ENCODE measurements at regions not wholly inside any gene's neighbourhood (a gene's known extent, or its start where the extent isn't known, plus 50 kb on each side); places are given as distances from the start of the nearest gene placed in this dataset.

GRCh38 chr7:156026076-156026600 lies 213.9 kb upstream of the SHH start:
- H3K9me3 ChIP-seq = no peaks in the 10 kb centered on the region
- WGBS = 81% methylated on average over 10 of the region's 10 CpGs
- H3K27ac ChIP-seq = no peak overlapping the region
- DNase-seq (ENCODE audit: low spot score) = no peak
- no peaks in the 10 kb centered on the region for H3K4me1 ChIP-seq (replicated peaks)
- intact Hi-C loops (cut with DNase I) = no loop called here
- no peak overlapping the region for H3K4me3 ChIP-seq
- H3K27me3 ChIP-seq (replicated peaks; ENCODE audit: insufficient read depth) = no peaks in the 10 kb centered on the region
- TF ChIP-seq POLR2AphosphoS5 (IDR thresholded peaks at IDR 0.05) (no peak), CTCF (IDR thresholded peaks at IDR 0.05) (no peak), POLR2A (IDR thresholded peaks at IDR 0.05) (no peak)
- no peaks in the 10 kb centered on the region for H3K36me3 ChIP-seq

GRCh38 chr7:156025675-156026074 lies 213.4 kb upstream of the SHH start:
- no peaks in the 10 kb centered on the region for H3K36me3 ChIP-seq
- no peaks in the 10 kb centered on the region for H3K27me3 ChIP-seq (replicated peaks; ENCODE audit: insufficient read depth)
- TF ChIP-seq CTCF (IDR thresholded peaks at IDR 0.05) = no peak
- no peak for TF ChIP-seq POLR2AphosphoS5 (IDR thresholded peaks at IDR 0.05)
- no peak for TF ChIP-seq POLR2A (IDR thresholded peaks at IDR 0.05)
- H3K4me1 ChIP-seq (replicated peaks) = no peaks in the 10 kb centered on the region
- no peak overlapping the region for H3K27ac ChIP-seq
- intact Hi-C loops (cut with DNase I) = no loop called here
- 65% methylated on average over 6 of the region's 6 CpGs for WGBS
- H3K4me3 ChIP-seq = no peak overlapping the region
- no peaks in the 10 kb centered on the region for H3K9me3 ChIP-seq
- no peak for DNase-seq (ENCODE audit: low spot score)

GRCh38 chr7:156024201-156024600 lies 211.9 kb upstream of the SHH start:
- no peak for TF ChIP-seq POLR2AphosphoS5 (IDR thresholded peaks at IDR 0.05)
- TF ChIP-seq POLR2A (IDR thresholded peaks at IDR 0.05) = no peak
- no peak for TF ChIP-seq CTCF (IDR thresholded peaks at IDR 0.05)
- H3K27ac ChIP-seq = no peak overlapping the region
- no peaks in the 10 kb centered on the region for H3K9me3 ChIP-seq
- intact Hi-C loops (cut with DNase I) = no loop called here
- 87% methylated on average over 7 of the region's 7 CpGs for WGBS
- H3K36me3 ChIP-seq = no peaks in the 10 kb centered on the region
- H3K4me3 ChIP-seq = no peak overlapping the region
- no peaks in the 10 kb centered on the region for H3K4me1 ChIP-seq (replicated peaks)
- DNase-seq (ENCODE audit: low spot score) = no peak
- H3K27me3 ChIP-seq (replicated peaks; ENCODE audit: insufficient read depth) = no peaks in the 10 kb centered on the region

GRCh38 chr7:156022483-156023459 lies 210.5 kb upstream of the SHH start:
- no peak for DNase-seq (ENCODE audit: low spot score)
- no peak overlapping the region for H3K27ac ChIP-seq
- WGBS = 94% methylated on average over 25 of the region's 26 CpGs
- H3K36me3 ChIP-seq = no peaks in the 10 kb centered on the region
- no peak overlapping the region for H3K4me3 ChIP-seq
- no peaks in the 10 kb centered on the region for H3K9me3 ChIP-seq
- H3K4me1 ChIP-seq (replicated peaks) = no peaks in the 10 kb centered on the region
- intact Hi-C loops (cut with DNase I) = no loop called here
- no peak for TF ChIP-seq CTCF (IDR thresholded peaks at IDR 0.05)
- TF ChIP-seq POLR2A (IDR thresholded peaks at IDR 0.05) = no peak
- no peak for TF ChIP-seq POLR2AphosphoS5 (IDR thresholded peaks at IDR 0.05)
- H3K27me3 ChIP-seq (replicated peaks; ENCODE audit: insufficient read depth) = no peaks in the 10 kb centered on the region
